Skin of body (tissue), 1 donor: ENCODE measurements at regions not wholly inside any gene's neighbourhood (a gene's known extent, or its start where the extent isn't known, plus 50 kb on each side); places are given as distances from the start of the nearest gene placed in this dataset.

Experiments used
- DNase-seq: peaks from one replicate; lab custom pipeline; 2025; lab: John Stamatoyannopoulos, UW

DNA sequence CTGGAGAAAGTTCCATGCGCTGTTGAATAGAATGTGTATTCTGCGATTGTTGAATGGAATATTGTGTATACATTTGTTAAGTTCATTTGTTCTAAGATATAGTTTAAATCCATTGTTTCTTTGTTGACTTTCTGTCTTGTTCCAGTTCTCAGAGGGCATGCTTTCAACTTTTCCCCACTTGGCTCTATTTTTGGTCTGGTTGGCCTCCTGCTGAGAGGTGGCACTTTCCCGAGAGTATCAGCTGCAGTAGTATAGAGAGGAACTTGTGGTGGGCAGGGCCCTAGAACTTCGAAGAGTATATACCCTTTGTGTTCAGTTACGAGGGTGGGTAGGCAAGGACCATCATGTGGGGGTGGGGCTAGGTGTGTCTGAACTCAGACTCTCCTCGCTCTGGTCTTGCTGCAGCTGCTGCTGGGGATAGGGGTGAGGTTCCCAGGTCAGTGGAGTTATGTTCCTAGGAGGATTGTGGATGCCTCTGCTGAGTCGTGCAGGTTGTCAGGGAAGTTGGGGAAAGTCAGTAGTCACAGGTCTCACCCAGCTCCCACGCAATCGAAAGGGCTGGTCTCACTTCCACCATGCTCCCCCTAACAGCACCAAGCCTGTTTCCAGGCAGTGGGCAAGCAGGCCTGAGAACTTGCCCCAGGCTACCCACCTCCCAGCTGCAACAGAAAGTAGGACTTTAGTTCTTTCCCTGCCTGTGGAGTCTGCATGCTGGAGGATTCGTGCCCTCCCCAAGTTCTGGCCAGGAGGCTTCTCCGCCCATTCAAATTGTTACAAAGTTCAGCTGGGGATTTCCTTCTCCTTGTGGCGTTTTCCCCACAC is 118.9 kb upstream of the SSTR4 start:
- DNase-seq: no peak

DNA sequence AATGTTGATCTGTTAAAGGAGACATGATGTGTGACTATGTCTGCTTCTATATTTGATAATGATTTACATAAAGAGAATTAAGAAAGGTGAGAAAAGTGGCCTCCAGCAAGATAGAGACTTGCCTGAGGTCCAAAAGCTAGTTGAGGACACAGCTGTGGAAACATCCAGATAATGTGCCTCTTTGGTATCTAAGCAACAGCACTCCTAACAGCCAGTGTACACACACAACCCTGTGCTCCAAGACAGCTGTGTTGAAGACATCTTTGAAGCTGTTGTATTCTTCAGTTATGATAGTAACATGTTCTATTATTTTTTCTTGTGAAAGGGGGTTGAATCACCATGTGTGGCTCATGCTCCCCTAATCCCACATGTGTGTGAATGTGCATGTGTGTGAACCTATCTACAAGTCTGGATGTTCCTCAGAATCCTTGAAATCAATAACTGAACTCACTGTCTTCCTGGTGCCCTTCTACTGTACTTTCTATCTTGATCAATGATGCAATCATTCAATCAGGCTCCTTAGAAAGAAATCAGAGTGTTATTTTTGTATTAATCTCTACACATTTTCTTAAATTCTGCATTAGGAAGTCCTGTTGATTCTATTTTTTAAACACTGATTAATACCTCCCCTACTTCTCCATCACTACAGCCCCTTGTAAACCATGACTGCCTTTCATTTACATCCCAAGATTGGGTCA is 116.7 kb upstream of the SSTR4 start:
- DNase-seq: peak; percentile 0

DNA sequence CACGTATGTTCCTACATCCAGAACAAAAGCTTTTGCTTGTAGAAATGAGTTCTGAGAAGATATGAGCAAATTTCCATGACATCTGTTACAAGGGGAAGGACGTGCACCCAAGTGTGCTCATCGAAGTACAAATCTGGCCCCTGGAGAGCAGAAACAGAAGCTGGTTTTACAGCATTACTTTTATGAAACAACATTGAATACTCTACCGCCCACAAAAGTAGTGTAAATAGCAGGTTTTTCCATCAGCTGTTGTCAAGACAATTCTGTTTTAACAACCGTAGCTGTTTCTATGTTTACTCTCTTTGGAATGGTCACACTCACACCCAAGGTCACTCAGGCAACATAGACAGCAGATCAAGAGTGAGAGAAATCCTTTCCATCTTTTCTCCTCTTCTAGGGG is 114.2 kb upstream of the SSTR4 start:
- DNase-seq: no peak

DNA sequence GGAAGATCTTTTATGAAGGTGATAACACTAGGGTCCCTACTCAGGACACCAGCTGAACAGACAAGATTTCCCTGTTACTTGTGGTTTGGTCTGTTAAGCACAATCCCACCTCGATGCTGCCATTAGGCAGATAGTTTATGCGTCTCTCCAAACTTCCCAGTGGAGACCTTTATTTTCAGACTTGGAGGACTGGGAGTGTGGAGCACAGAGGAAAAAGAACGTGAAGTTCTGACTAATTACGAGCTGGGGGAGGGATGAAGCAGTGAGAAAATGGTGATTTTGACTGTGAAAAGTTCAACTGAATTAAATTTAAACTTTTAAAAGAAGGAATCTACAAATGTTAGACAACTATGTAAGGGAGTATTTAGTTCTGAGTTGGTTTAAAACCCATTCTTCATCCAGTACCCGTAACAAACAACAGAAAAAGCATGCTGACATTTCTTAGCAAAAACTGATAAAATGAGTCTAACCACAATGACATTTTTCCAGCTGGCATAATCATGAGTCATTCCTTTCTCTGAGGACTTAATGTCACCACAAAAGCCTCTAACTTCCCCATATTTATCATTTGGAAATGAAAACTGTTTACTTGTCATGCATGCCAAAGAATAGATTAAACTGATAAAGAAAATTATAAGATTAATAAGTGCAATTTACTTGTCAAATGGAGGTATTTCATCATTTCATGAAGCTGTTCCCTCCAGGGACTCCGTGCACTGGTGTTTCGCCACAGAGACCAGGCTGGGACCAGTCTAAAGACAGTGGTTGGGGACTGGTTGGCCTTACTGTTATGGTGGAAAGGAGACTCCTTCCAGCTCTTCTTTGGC is 113.3 kb upstream of the SSTR4 start:
- no peak for DNase-seq

DNA sequence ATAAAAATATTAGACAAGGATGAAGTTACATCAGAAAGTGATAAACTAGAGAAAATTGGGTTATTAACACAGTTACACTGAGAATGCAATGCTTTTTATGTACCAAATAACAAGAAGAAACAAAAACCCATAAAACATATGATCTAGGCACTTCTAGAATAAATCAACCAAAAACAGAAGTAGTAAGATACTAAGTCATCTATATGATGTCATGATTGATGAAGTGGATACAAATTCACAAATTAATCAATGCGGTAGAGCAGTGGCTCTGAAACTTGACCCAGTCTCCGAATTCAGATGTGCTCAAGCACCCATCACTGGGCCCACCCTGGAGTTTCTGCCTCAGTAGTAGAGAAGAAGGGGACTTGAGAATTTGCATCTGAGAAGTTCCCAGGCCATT is 112.1 kb upstream of the SSTR4 start:
- no peak for DNase-seq

DNA sequence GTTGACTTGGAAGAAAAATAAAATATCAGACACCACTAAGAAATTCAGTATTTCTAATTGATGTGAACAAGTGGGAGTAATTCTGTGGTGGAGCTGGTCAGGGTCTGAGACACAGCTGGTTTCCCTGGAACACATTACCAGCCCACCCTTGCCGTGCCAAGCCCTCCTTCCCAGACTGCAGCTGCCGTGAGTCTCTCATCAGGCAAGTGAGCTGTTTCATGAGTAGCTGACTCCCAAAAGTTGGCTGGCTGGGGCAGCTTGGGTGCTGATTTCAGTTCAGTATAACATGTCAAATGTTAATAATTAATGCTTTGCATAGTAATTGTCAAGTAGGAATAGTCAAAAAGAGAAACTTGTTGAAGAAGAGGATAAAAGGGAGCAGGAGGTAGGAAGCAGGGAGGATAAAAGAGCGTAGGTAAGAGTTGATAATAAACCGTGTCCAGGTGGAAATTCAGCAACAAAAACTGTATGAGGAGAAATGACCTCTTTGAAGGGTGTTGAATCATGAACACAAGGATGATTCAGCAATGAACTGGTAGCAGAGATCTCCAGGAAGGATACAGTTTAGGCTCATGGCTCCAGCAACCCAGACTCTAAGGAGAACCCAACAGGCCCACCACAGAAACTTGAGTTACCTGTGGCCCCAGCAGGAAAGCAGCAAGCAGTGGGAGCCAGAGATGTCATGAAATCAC is 110.9 kb upstream of the SSTR4 start:
- no peak for DNase-seq

DNA sequence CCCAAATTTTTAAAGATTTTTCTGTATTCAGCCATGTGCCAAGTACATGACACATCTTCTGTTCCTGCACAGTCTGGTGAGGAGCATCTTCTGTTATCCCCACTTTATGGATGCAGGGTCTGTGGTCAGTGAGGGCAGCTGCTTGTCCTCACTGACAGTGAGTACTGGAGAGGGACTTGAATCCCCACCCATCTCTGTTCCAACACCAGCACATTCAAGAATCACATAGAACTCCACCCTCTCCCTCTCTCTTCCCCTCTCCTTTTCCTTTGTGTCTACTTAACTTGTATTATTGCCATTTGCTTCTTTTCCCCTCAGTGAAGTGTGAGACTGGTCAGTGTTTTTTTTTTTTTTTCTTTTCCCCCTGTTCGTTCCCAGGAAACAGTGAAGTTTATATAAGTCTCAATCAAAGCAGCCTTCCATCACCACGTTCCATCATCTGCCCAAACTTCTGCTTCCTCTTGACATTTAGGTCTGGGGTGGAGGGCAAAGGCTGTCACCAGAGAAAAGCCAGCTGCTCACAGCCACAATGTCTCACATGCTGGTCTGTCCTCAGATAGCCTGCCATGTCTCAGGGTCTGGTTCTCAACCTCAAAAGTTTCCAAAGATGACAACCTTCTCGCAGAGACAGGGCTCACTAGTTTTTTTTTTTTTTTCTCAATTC is 110.0 kb upstream of the SSTR4 start:
- DNase-seq: no peak

DNA sequence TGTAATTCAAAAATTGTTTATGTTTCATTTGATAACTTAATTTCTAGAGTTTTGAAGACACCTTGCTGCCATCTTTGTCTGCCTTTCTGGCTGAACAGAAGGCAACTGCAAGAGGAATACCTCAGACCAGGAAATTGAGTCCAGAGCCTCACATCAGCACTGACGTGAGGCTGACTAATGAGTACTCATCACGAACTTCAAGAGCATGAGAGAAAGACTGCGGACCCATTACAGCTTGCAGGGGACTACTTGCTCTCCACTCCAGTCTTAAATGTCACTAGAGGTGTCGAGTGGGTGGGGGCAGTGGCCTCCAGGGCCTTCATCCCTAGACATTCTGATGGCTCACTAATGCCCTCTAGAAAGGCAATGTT is 109.5 kb upstream of the SSTR4 start:
- no peak for DNase-seq

DNA sequence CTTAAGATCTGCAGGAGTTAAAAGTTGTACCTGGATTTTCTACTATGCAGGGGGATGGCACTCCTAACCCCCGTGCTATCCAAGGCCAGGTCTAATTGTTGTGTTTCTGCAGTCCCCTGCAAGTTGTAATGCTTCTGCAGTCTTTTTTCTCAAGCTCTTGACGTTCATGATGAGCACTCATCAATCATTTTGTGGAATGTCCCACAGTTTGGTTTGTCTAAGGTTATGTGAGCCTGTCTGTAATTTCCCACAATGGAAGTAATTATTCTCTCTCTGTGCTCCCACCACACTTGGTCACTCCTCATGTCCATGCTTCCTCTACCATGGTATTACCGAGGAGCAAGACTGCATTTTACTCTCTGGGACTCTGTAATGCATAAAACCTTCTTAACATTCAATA is 107.6 kb upstream of the SSTR4 start:
- no peak for DNase-seq

DNA sequence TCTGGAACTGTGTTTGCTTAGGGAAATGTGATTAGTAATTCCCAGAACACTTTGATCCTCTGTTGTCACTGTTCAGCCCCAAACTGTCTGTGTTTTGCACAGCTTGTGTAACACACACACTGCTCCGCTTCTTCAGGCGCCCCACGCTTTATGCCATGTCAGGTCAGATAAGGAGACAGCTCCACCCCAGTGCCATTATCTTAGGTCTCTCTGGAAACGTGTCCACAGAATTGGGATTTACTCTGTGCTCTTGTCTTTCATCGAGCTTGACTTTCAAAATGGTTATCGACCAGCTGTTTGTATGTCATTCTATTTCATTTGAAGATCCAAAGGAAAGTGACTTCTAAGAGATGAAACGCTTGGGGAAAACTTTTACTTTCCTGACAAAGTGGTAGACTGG is 106.4 kb upstream of the SSTR4 start:
- DNase-seq: no peak

DNA sequence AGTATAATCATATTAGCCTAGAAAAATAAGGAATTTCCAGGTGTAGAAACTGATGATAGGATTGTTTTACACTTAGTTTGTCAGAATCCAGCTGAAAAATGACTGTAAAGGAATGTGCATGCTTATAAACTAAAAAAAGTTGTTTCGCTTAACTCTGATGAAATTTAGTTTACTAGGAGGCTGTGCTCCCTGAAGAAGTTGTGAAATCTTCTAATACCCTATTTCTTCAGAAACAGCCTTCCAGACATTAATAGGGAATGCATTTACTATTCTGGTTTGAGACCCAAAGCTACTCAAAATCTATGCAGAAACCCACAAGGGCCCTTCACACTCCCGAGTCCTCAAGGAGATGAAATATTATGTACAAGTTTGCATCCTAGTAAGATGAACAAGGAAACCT is 105.5 kb upstream of the SSTR4 start:
- DNase-seq: no peak

DNA sequence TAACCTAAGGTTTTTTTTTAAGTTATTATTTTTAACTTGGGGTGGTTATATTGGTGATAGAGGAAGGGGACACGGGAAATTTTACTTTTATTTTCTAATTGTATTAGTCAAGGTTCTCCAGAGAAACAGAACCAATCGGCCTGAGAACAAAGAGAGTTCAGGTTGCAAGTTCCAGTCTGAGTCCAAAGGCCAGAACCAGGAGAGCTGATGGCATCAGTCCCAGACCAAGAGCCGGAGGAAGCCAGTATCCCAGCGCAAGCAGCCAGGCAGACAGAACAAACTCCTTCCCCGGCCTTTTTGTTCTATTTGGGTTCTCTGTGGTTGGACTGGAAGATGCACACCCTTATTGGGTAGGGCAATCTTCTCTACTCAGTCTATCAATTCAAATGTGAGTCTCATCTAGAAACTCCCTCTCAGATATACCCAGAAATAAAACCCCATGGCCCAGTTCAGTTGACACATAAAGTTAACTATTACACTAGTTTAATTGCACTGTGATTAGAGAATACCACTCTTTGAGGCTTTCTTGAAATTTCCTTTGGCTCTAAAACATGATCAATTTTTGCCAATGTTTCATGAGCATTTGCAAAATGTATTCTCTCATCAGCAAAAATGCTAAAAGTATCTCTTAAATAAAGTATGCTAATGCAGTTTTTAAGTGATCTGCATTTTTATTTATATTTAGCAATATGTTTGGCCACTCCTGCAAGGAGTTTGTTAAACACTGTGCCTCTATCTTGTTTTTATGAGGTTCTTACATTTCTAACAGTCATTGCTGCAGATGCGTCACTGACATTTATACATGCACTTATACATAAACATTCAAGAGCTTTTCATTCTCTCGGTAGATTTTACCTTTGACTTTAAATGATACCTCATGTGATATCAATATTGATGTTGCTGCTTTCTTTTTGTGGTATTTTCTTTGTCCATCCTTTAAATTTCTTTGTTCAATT is 103.2 kb upstream of the SSTR4 start:
- no peak for DNase-seq

DNA sequence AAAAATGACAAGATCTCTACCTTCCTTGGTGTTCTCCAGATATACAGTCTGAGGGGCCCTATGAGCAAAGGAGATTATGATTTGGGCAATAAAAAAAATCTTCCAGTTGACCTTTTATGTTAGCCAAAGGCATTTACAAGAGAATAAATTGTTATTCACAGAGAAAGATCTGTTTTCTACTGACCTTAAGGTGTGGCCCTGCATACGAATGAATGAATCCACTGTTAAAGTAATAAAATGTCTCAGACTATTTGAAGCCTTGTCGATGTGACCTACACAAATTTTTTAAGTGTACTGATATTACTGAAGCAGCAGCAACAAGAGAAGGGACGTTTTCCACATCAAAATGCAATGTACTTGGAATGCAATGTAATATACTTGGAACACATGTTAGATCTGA is 95.9 kb upstream of the SSTR4 start:
- no peak for DNase-seq

DNA sequence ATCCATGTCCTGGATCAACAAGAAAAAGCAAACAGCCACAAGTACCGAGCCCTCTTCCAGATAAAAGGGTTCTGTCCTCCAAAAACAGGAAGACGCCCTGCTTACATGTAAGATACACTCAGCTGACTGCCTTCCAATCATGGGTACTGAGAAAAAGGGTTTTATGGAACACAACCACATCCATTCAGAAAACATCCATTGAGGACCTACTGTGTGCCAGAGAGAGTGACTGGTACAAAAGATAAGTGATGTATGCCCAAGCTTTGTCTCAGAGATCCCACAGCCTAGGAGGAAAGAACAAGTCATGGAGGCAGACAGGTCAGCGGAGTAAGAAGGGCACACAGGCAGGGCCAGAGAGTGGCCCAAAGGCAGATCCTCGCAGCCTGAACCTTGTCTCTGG is 94.8 kb upstream of the SSTR4 start:
- DNase-seq: no peak

DNA sequence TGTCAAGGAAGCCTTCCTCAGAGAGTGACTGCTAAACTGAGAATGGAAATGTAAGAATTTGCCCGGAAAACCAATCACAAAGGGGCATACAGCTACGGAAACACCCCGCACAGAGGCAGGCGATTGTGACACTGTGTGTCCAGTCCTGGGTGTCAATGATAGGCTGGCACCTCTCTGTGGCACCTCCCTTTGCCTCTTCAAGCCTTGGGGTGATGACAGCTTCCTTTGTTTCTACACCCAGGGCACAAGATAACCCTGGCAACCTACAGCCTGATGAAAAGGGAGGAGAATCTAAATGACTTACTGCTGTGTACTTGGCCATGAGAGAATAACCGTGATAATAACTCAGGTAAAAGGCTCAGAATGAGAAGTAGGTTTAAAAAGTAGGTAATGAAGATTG is 93.6 kb upstream of the SSTR4 start:
- no peak for DNase-seq

DNA sequence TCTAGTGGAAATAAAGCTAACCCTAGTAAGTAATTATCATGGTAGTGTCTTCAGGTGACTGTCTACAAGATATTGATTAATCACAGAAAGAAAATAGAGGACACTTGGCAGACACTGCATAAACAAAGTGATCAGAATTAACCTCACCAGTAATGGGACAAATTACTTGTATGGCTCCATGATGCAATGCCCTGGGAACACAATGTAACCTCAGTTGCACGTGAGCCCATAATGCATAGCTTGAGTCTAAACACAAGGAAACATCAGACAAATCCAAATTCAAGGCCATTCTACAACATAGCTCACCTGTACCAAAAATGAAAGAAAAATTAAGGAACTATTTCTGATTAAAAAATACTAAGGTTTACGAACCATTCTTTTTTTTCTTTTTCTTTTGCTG is 92.4 kb upstream of the SSTR4 start:
- DNase-seq: no peak

DNA sequence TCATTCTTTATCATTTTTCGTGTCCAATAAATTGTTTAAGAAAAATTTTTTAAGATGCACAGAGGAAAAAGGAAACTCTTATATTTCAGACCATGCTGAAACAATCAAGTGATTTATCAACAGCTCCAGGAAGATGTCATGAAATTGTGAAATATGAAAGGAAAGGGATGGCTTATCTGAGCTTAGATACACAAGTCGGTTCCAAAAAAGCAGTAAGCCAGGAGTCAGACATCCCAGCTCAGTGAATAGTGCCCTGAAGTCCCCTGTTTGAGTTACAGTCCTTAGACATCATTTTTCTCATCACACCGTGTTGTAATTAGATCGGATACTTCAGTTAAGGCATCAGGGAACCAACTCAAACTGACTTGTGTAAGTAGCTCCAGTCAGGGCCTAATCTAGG is 91.0 kb upstream of the SSTR4 start:
- DNase-seq: peak; percentile 19

DNA sequence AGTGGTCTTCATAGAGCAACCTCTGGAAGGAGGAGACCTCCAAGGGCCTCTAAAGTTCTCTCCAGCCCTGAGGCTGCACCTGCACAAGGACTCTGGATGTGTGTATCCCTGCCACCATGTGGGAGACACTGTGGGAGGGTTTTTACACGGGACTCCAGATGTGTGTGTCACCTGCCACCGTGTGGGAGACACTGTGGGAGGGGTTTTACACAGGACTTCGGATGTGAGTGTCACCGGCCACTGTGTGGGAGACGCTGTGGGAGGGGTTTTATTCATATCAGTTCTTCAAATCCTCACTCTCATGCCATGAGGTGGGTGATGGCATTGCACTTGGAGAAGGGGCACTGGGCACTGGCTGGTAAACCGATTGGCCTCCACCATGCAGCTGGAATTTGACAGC is 90.2 kb upstream of the SSTR4 start:
- DNase-seq: no peak

DNA sequence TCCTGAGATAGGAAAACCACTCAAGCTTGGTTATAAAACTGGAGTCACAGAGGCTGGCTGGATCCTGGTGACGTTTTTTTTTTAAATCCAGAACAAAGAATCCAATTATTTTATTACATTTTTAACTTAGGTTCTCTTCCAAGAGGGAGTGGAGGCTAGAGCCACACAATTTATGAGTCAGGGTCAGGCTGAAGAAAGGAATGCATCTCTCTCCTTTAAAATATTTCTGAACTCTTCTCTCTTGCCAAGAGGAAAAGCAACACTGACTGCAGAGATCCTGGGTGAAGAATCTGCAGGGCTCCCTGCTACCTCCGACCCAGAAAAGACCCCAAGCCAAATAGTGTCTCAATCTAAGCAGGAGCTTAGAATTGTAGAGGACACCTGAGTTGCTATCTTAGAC is 88.5 kb upstream of the SSTR4 start:
- DNase-seq: peak; percentile 23
